Mesendoderm (in vitro differentiated cells): ENCODE measurements at regions not wholly inside any gene's neighbourhood (a gene's known extent, or its start where the extent isn't known, plus 50 kb on each side); places are given as distances from the start of the nearest gene placed in this dataset.

ENCODE experiments used
- DNase-seq: peaks from one replicate; pipeline ENCODE4 v3.0.0; 2013
- H2AK5ac ChIP-seq: 2 replicates; pipeline ENCODE4 v1.6.1; 2013; ENCODE audit warnings: low read length, inconsistent platforms
- H2BK120ac ChIP-seq: 2 replicates; pipeline ENCODE4 v1.6.1; 2013; ENCODE audit warnings: low read depth, mild to moderate bottlenecking, low read length, moderate library complexity, mixed read lengths
- H2BK15ac ChIP-seq: replicated peaks from 2 replicates; pipeline ENCODE4 v1.6.1; 2013; ENCODE audit warnings: low read depth, mild to moderate bottlenecking, moderate library complexity
- H2BK5ac ChIP-seq: 2 replicates; pipeline ENCODE4 v1.6.1; 2013; ENCODE audit warnings: low read length, inconsistent platforms
- H3K18ac ChIP-seq: 2 replicates; pipeline ENCODE4 v1.6.1; 2013; ENCODE audit warnings: mild to moderate bottlenecking, low read length, mixed read lengths
- H3K23ac ChIP-seq: one replicate; pipeline ENCODE4 v1.6.1; 2013; ENCODE audit warnings: low read length
- H3K27ac ChIP-seq: 2 replicates; pipeline ENCODE4 v1.5.1; 2013; ENCODE audit warnings: low read depth, mild to moderate bottlenecking, inconsistent platforms, low read length, moderate library complexity
- H3K27me3 ChIP-seq: 2 replicates; pipeline ENCODE4 v1.6.1; 2013; ENCODE audit warnings: low read length, control low read depth, mild to moderate bottlenecking, inconsistent platforms; ENCODE audit not compliant: insufficient read depth, poor library complexity
- H3K36me3 ChIP-seq: 2 replicates; pipeline ENCODE4 v1.6.1; 2013; ENCODE audit warnings: low read length, inconsistent platforms; ENCODE audit not compliant: control insufficient read depth, insufficient read depth
- H3K4ac ChIP-seq: one replicate; pipeline ENCODE4 v1.6.1; 2013; ENCODE audit warnings: low read depth, mild to moderate bottlenecking, low read length, moderate library complexity
- H3K4me1 ChIP-seq: 2 replicates; pipeline ENCODE4 v1.6.1; 2013; ENCODE audit warnings: low read depth, low read length, inconsistent platforms; ENCODE audit not compliant: control insufficient read depth
- H3K4me2 ChIP-seq: 2 replicates; pipeline ENCODE4 v1.6.1; 2013; ENCODE audit warnings: low read length
- H3K4me3 ChIP-seq: 2 replicates; pipeline ENCODE4 v1.5.1; 2013; ENCODE audit warnings: mild to moderate bottlenecking, low read length
- H3K56ac ChIP-seq: one replicate; pipeline ENCODE4 v1.6.1; 2013; ENCODE audit warnings: low read length
- H3K79me1 ChIP-seq: 2 replicates; pipeline ENCODE4 v1.6.1; 2013; ENCODE audit warnings: low read length, inconsistent platforms
- H3K79me2 ChIP-seq: 2 replicates; pipeline ENCODE4 v1.6.1; 2013; ENCODE audit warnings: mild to moderate bottlenecking, low read length; ENCODE audit not compliant: control insufficient read depth, insufficient read depth
- H3K9ac ChIP-seq: 2 replicates; pipeline ENCODE4 v1.6.1; 2013; ENCODE audit warnings: low read length, inconsistent platforms
- H4K5ac ChIP-seq: one replicate; pipeline ENCODE4 v1.6.1; 2013; ENCODE audit warnings: low read length
- H4K8ac ChIP-seq: one replicate; pipeline ENCODE4 v1.6.1; 2013; ENCODE audit warnings: low read depth, mild to moderate bottlenecking, control low read depth, low read length, moderate library complexity
- WGBS: extraction: QIAGEN DNeasy Blood & Tissue Kit; methylation state at CpG from one replicate; pipeline ENCODE4 v1.1.7; 2013; ENCODE audit warnings: low lambda C conversion rate, missing lambda C conversion rate; ENCODE audit not compliant: insufficient coverage; ENCODE audit errors: extremely low coverage; 5-methylcytosine and 5-hydroxymethylcytosine counted together

DNA sequence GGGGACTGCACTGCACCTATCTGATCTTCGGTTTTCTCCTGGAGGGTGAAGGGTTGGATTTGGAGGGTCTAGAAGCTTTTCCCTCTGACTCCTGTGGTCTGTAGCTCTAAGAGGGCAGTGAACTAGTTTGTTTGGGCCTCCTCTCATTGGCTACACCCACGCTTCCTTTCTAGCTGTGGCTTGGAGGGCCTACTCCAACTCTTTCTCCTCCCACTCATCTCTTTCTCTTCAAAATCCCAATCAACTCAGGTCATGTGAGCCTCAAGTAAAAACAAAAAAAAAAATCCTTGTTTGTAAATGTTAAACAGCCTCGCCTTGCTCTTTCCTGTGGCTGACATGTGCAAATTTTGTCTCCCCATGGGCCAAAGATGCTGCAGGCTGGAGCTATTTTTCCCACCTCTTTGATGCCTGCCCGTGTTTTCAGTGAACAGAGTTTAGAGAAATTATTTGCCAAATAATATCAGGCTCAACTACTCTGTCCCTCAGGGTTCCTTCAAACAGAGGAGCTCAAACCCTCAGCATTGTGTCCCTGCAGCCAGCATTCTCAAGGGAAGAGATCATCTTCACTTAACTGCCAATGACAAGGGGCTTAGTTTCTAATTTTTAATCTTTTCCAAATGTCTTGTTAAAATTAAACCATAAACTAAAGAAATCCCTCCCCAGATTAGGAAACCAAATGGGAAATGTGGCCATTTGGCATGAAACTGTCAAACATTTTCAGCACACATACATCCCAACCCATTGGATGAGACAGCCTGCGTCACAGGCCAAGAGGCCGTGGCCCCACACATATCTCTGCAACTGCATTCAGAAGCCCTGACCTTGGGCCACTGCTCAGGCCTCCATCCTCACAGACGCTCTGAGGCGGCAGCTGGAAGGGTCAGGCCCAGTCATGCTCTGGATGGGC, 114.8 kb upstream of the THBS1 start:
- H3K4me3 ChIP-seq, result no peak overlapping the region
- H3K27ac ChIP-seq, result no peak overlapping the region
- H2AK5ac ChIP-seq, result no peak overlapping the region
- no peak overlapping the region for H2BK15ac ChIP-seq
- H3K79me1 ChIP-seq, result no peaks in the 10 kb centered on the region
- H2BK120ac ChIP-seq, result no peak overlapping the region
- no peak overlapping the region for H3K56ac ChIP-seq
- no peak overlapping the region for H2BK5ac ChIP-seq
- no CpG with 5 or more reads among the region's 8 CpGs for WGBS
- no peak overlapping the region for H3K18ac ChIP-seq
- H4K8ac ChIP-seq, result no peak overlapping the region
- no peak for DNase-seq
- no peak overlapping the region for H3K4me2 ChIP-seq
- no peaks in the 10 kb centered on the region for H3K4me1 ChIP-seq
- H3K79me2 ChIP-seq, result no peaks in the 10 kb centered on the region
- no peak overlapping the region for H4K5ac ChIP-seq
- H3K4ac ChIP-seq, result no peak overlapping the region
- no peaks in the 10 kb centered on the region for H3K36me3 ChIP-seq
- H3K23ac ChIP-seq, result no peak overlapping the region
- H3K9ac ChIP-seq, result no peak overlapping the region
- no peaks in the 10 kb centered on the region for H3K27me3 ChIP-seq

DNA sequence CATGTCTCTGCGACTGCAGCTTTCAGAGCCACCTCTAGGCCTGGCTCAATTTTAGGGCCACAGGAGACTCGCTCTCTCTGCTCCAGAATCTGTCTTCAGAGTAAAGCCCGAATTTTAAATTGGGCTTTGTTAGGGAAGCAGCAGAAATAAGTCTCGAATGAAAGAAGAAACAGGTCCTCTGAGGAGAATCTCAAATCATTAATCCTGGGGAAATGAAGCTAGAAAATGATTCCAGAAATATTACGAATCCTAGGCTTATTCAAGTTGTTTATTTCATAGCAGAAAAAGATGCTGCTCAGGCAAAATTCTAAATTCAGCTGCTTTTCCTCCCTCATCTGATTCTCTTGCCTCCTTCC, 114.2 kb upstream of the THBS1 start:
- Histone ChIP-seq H3K79me2 (no peaks in the 10 kb centered on the region), H3K4me2 (no peak overlapping the region), H2BK15ac (no peak overlapping the region), H3K4me3 (no peak overlapping the region), H2BK5ac (no peak overlapping the region), H4K5ac (no peak overlapping the region), H3K36me3 (no peaks in the 10 kb centered on the region), H2BK120ac (no peak overlapping the region), H3K23ac (no peak overlapping the region), H2AK5ac (no peak overlapping the region), H3K27me3 (no peaks in the 10 kb centered on the region), H3K18ac (no peak overlapping the region), H3K27ac (no peak overlapping the region), H3K4ac (no peak overlapping the region), H3K79me1 (no peaks in the 10 kb centered on the region), H3K9ac (no peak overlapping the region), H3K56ac (no peak overlapping the region), H4K8ac (no peak overlapping the region), H3K4me1 (no peaks in the 10 kb centered on the region)
- WGBS, result no CpG with 5 or more reads among the region's 5 CpGs
- no peak for DNase-seq

GRCh38 chr15:39468331-39468730, 112.5 kb upstream of the THBS1 start:
- Histone ChIP-seq H3K4me2 (no peak overlapping the region), H3K18ac (no peak overlapping the region), H2BK5ac (no peak overlapping the region), H2AK5ac (no peak overlapping the region), H2BK15ac (no peak overlapping the region), H3K79me2 (no peaks in the 10 kb centered on the region), H4K8ac (no peak overlapping the region), H3K4ac (no peak overlapping the region), H3K56ac (no peak overlapping the region), H3K27me3 (no peaks in the 10 kb centered on the region), H3K23ac (no peak overlapping the region), H3K27ac (no peak overlapping the region), H2BK120ac (no peak overlapping the region), H3K9ac (no peak overlapping the region), H3K4me3 (no peak overlapping the region), H3K4me1 (no peaks in the 10 kb centered on the region), H4K5ac (no peak overlapping the region), H3K79me1 (no peaks in the 10 kb centered on the region), H3K36me3 (no peaks in the 10 kb centered on the region)
- no CpG with 5 or more reads among the region's 4 CpGs for WGBS
- no peak for DNase-seq

- H3K79me2 ChIP-seq, result no peaks in the 10 kb centered on the region
- no peak overlapping the region for H2BK15ac ChIP-seq
- no peak overlapping the region for H3K4me3 ChIP-seq
- H3K36me3 ChIP-seq, result no peaks in the 10 kb centered on the region
- WGBS, result no CpG with 5 or more reads among the region's 3 CpGs
- no peak overlapping the region for H3K4ac ChIP-seq
- no peak overlapping the region for H3K56ac ChIP-seq
- no peak overlapping the region for H4K5ac ChIP-seq
- H3K27me3 ChIP-seq, result no peaks in the 10 kb centered on the region
- H4K8ac ChIP-seq, result no peak overlapping the region
- no peak overlapping the region for H2BK5ac ChIP-seq
- no peak overlapping the region for H2AK5ac ChIP-seq
- no peak overlapping the region for H2BK120ac ChIP-seq
- no peak overlapping the region for H3K18ac ChIP-seq
- H3K23ac ChIP-seq, result no peak overlapping the region
- H3K4me1 ChIP-seq, result no peaks in the 10 kb centered on the region
- no peak overlapping the region for H3K4me2 ChIP-seq
- no peak overlapping the region for H3K27ac ChIP-seq
- H3K79me1 ChIP-seq, result no peaks in the 10 kb centered on the region
- no peak for DNase-seq
- H3K9ac ChIP-seq, result no peak overlapping the region
These were observed 112.1 kb upstream of the THBS1 start for GRCh38 chr15:39468828-39469227.

- no peak overlapping the region for H3K23ac ChIP-seq
- no peaks in the 10 kb centered on the region for H3K36me3 ChIP-seq
- no peaks in the 10 kb centered on the region for H3K79me1 ChIP-seq
- H4K8ac ChIP-seq, result no peak overlapping the region
- H3K4ac ChIP-seq, result no peak overlapping the region
- no peak overlapping the region for H3K18ac ChIP-seq
- no peak for DNase-seq
- no CpG with 5 or more reads among the region's 2 CpGs for WGBS
- no peak overlapping the region for H2BK120ac ChIP-seq
- H2BK5ac ChIP-seq, result no peak overlapping the region
- no peak overlapping the region for H4K5ac ChIP-seq
- H3K27ac ChIP-seq, result no peak overlapping the region
- no peak overlapping the region for H3K56ac ChIP-seq
- no peak overlapping the region for H3K4me2 ChIP-seq
- H3K4me3 ChIP-seq, result no peak overlapping the region
- H3K4me1 ChIP-seq, result no peaks in the 10 kb centered on the region
- no peaks in the 10 kb centered on the region for H3K79me2 ChIP-seq
- H2BK15ac ChIP-seq, result no peak overlapping the region
- no peak overlapping the region for H2AK5ac ChIP-seq
- H3K9ac ChIP-seq, result no peak overlapping the region
- no peaks in the 10 kb centered on the region for H3K27me3 ChIP-seq
These were observed 108.9 kb upstream of the THBS1 start for GRCh38 chr15:39471785-39472574.
